NCI-H1092 (cell line): ENCODE measurements at regions not wholly inside any gene's neighbourhood (a gene's known extent, or its start where the extent isn't known, plus 50 kb on each side); places are given as distances from the start of the nearest gene placed in this dataset.
A peak's percentile ranks its signal among the peaks of the same experiment; 100 is the strongest.

Experiments
- DNase-seq: peaks from one replicate; lab custom pipeline; 2025; lab: John Stamatoyannopoulos, UW

DNA sequence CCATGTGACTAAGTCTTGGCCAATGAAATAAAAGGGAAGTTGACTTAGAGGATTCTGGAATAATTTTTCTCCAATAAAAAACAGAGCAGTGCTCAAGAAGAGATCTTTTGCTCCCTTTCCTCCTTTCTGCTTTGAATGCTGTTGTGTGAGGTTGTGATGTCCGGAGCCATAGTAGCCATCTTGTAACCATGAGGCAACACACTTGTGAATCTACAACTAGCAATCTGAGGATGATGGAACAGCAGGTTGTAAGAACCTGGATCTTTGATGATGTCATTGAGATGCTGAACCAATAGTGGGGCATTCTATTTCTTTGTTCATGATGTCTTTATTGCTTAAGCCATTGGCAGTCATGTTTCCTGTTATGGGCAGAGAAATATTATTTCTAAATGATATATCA lies 230.0 kb upstream of the SRRM4 start:
- DNase-seq, result no peak

DNA sequence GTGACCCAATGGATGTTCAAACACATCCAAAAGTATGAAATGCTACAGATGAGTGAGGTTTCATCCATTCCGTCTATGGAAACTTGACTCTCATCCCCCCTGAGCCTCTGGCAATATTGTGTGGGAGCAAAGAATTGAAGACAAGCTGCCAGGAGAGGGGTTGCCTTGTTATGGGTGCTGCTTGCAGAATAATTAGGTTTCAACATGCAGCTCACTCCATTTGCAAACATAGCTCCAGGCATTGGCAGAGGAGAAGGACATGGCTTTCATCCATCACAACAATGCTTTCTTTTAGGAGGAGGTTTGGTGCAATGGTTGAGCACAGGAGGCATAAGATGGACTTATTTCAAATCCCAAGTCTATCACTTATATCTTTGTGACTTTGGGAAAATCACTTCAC lies 220.7 kb upstream of the SRRM4 start:
- DNase-seq, result no peak

DNA sequence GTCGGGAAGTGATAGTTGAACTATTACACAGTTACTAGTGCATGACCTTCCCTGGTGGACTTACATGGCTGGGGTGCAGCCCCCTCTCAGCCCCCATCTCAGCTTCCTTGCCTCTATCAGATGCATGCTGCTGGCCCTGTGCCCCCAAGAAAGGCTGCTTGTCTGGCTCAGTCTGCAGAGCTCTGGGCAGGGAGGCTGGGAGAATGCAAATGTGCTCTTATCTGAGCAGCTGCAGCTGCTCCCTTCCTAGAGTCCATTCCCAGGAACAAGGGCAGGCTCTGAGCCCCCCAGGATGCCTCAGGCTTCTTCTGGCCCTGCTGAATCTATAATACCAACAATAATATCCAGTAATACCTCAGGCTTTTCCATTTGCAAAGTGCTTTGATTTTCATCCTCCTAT lies 218.1 kb upstream of the SRRM4 start:
- DNase-seq, result no peak

DNA sequence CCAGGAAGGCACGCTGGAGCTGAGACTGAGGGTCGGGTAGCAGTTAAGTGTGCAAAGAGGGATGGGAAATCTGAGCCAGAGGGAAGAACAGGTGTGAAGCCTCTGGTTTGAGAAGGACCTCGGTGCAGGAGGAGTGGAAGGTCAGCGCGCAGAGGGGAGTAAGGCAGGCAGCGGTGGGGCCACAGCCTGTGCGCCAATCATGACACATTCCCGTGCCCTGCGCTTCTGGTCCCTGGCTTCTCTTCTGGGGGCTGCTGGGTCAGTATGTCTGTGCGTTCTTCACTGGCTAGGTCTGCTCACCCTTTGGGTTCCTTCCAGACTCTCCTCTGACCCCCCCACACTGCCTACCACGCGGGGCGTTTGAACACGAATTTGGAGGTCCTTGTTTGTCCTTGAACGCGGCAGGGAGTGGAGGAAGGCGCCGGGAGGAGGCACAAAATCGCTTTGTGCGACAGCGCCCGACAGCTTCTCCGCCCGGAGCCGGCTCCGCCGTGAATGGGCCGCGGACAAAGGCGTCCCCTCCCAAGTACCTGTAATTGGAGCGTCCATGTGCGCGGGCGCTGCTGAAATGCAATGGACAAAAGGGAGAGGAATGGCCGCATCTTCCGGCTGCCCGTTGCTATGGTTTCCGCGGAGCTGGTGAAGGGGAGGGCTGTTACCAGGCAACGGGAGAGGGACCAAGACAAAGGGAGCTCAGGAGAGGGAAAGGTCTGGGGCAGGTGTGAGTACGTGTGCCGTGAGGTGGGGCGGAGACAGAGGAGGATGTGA lies 207.2 kb upstream of the SRRM4 start:
- DNase-seq, result peak; percentile 92

- DNase-seq, result no peak
Measured at GRCh38 chr12:118777504-118777903, 203.8 kb upstream of the SRRM4 start.

DNA sequence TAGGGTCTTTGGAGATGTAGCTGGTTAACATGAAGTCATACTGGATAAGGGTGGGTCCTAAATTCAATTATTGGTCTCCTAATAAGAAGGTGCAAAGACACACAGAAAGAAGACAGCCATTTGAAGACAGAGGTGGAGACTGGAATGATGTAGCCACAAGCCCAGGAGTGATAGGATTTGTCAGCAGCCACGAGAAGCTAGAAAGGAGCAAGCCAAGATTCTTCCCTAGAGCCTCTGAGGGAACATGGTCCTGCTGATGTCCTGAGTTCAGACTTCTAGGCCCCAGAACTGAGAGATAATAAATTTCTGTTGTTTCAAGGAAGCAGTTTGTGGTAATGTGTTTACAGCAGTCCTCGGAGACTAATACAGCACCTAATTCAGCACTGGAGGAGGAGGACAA lies 203.3 kb upstream of the SRRM4 start:
- DNase-seq, result no peak

- no peak for DNase-seq
Measured at GRCh38 chr12:118780939-118781338, 200.4 kb upstream of the SRRM4 start.

- DNase-seq, result no peak
Measured at GRCh38 chr12:118781692-118782091, 199.6 kb upstream of the SRRM4 start.

DNA sequence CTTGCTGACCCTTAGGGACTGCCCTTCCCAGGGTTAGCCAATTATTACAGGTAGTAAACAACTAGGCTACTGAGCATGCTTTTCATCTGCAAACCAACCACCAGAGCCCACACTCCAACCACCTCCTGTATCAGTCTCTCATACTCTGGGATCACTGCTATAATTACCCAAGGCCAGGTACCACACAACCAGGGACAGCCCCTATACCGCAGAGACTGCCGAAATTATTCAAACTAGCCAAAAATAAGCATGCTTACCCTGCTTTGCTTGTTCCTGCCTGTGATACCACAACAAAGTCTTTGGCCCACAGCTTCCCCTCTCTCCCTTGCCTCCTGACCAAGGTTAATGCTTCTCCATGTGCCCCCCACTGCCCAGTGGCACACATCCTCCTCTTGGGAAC lies 197.6 kb upstream of the SRRM4 start:
- no peak for DNase-seq

- DNase-seq, result no peak
Measured at GRCh38 chr12:118790578-118790977, 190.8 kb upstream of the SRRM4 start.

GRCh38 chr12:118813778-118814357 lies 167.5 kb upstream of the SRRM4 start:
- DNase-seq, result no peak

- DNase-seq, result no peak
Measured at GRCh38 chr12:118816296-118816695, 165.0 kb upstream of the SRRM4 start.

DNA sequence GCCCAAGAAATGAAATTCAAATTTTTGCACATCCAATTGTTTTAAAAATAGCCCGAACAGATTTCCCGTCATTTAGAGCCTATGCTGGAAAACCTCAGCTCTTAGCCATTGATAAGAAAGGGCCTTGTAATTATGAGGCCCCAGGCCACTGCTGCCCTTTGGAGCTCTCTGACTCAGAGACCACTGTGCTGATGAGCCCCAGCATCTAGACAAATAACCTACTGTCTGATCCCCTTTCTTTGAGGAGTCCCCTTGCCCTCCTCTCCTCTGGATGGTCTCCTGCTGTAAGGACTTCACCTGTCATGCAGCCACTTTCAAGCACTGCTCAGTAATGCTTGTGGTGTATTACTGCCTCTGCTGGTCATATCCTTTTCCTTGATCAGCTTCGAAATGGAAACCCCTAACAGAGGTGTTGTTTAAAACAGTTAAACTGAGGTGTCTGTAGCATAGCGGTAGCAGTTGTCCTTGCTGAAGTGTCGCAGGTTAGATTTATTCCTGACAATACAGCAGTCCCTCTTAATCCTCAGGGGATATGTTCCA lies 159.9 kb upstream of the SRRM4 start:
- no peak for DNase-seq

DNA sequence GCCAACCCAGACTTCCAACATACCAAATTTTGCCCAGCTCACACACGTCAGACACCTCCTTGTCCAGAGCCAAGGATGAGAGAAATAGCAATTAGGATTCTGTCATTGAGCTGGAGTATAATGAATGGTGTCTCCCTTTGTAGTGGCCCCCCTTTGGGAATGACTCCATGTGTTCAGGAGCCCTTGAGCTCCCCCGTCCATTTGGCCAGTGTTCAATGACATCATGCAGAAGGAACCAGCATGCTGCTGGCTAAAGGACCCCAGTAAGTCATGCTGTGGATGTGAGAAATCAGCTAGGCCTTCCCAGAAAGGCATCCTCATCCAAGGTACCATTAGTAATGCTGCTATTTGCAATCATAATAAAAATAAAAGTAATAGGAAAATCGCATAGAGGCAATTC lies 158.8 kb upstream of the SRRM4 start:
- no peak for DNase-seq

DNA sequence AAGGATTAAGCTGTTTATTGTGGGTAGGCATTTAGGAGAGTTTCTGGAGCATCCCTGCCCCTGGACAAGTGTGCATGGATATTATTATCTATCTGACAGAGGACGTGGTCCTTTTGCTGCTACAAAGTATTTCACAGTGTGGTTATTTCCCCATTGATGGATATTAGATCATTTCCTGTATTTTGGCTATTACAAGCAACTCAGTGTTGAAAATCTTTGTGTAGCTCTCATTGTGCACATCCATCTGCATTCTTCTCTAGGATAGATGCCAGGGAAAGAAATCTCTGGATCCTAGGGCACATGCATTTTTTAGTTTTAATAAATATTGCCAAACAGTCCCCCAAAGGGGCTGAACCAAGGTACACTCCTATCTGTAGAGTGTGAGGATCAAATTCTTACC lies 154.3 kb upstream of the SRRM4 start:
- DNase-seq, result no peak

- peak; percentile 41 for DNase-seq
Measured at GRCh38 chr12:118827606-118828005, 153.7 kb upstream of the SRRM4 start.

- no peak for DNase-seq
Measured at GRCh38 chr12:118830296-118830695, 151.0 kb upstream of the SRRM4 start.

DNA sequence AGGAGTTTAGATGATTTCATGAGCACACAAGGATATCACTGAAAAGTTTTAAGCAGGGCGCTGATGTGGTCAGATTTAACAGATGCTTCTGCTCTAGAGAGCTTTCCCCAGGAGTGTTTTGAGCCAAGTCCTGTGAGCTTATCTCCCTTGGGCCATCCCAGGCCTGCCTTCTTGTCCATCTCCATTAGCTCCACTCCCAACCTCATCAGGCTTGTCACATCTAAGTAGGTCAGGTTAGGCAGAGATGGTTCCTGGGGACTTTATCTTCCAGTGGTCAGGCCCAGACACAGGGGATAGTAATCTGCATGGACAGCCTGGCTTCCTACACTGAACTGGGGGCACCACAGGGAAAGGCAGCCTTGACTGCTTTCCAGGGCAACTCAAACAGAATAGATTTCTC lies 145.4 kb upstream of the SRRM4 start:
- no peak for DNase-seq

GRCh38 chr12:118840399-118840798 lies 140.9 kb upstream of the SRRM4 start:
- DNase-seq, result no peak

GRCh38 chr12:118840878-118841277 lies 140.5 kb upstream of the SRRM4 start:
- no peak for DNase-seq

GRCh38 chr12:118841588-118841987 lies 139.8 kb upstream of the SRRM4 start:
- DNase-seq, result no peak

DNA sequence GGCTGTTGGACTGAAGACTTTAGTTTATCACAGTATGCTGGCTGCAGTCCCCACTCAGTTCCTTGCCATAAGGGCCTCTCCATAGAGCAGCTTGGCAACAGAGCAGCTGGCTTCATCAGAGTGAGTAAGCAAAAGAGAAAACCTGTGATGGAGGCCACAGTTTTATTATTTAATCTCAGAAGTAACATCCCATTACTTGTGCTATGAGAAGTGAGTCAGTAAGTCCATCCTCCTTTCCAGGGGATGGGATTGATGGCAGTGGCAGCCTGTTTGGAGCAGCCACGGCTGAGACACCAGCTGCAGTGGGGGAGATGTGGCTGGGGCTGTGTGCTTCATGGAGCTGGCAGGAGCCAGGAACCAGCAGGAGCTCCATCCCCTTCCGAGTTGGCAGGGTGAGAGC lies 138.5 kb upstream of the SRRM4 start:
- peak; percentile 35 for DNase-seq

- no peak for DNase-seq
Measured at GRCh38 chr12:118846416-118846815, 134.9 kb upstream of the SRRM4 start.
